GM12864 (cell line): ENCODE measurements at regions not wholly inside any gene's neighbourhood (a gene's known extent, or its start where the extent isn't known, plus 50 kb on each side); places are given as distances from the start of the nearest gene placed in this dataset.
"Not testable (repeated sequence)": the region's sequence is repeated elsewhere in the genome, so short reads cannot be mapped to it uniquely, and the experiment has no call there.

ENCODE experiments used
- DNase-seq: peaks from one replicate; pipeline ENCODE4 v3.0.0-alpha.2; 2011; ENCODE audit warnings: low read depth
- H3K4me3 ChIP-seq: 2 replicates; pipeline ENCODE4 v1.5.1; 2011; ENCODE audit warnings: mild to moderate bottlenecking, low read depth, low read length, control low read depth
- CTCF ChIP-seq: IDR thresholded peaks from 2 replicates; pipeline ENCODE4 v1.5.1; 2011; ENCODE audit warnings: low read depth, mild to moderate bottlenecking, moderate library complexity, low read length, control low read depth, inconsistent platforms; ENCODE audit errors: missing control alignments

- no peak for TF ChIP-seq CTCF
- H3K4me3 ChIP-seq, result no peak overlapping the region
- no peak for DNase-seq
Observed at GRCh38 chr1:229148041-229148671, 122.8 kb upstream of the RAB4A start.

DNA sequence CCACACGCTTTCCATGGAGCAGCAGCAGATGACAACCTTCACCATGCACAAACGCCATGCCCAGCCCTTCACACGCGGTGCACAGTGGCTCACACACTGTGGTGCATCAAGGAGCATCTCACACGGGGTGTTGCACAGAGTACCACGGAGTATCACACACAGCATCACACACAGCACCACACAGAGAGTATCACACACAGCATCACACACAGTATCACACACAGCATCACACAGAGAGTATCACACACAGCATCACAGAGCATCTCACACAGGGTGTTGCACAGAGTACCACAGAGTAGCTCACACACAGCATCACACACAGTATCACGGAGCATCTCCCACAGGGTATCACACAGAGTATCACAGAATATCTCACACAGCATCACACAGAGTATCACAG is 122.2 kb upstream of the RAB4A start:
- no peak for TF ChIP-seq CTCF
- DNase-seq, result no peak
- H3K4me3 ChIP-seq, result no peak overlapping the region

DNA sequence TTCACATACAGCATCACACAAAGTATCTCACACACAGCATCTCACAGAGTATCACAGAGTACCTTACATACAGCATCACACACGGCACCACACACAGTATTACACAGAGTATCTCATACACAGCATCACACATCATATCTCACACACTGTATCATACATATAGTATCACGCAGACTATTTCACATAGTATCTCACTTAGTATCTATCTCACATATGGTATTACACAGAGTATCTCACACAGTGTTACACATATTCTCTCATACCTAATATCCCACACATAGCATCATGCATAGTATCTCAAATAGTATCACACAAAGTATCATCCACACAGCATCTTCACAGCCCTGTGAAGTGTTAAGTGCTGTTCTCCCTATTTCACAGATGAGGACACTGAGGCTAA is 121.5 kb upstream of the RAB4A start:
- DNase-seq, result no peak
- no peak overlapping the region for H3K4me3 ChIP-seq
- TF ChIP-seq CTCF, result no peak

- DNase-seq, result no peak
- no peak for TF ChIP-seq CTCF
- H3K4me3 ChIP-seq, result no peak overlapping the region
Observed at GRCh38 chr1:229150518-229150917, 120.4 kb upstream of the RAB4A start.

DNA sequence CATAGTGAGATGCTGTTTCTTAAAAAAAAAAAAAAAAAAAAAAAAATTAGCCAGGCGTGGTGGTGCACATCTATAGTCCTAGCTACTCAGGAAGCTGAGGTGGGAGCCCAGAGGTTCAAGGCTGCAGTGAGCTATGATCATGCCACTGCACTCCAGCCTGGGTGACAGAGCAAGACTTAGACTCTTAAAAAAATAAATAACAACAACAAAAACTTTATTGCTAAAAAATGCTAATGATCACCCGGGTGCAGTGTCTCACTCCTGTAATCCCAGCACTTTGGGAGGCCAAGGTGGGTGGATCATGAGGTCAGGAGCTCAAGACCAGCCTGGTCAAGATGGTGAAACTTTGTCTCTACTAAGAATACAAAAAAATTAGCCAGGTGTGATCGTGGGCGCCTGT is 119.5 kb upstream of the RAB4A start:
- DNase-seq, result not testable (repeated sequence)

GRCh38 chr1:229152311-229152710 is 118.6 kb upstream of the RAB4A start:
- H3K4me3 ChIP-seq, result no peak overlapping the region
- TF ChIP-seq CTCF, result no peak
- DNase-seq, result no peak

More for the DNA sequence above, 119.5 kb upstream of the RAB4A start:
- H3K4me3 ChIP-seq, result not testable (repeated sequence)

DNA sequence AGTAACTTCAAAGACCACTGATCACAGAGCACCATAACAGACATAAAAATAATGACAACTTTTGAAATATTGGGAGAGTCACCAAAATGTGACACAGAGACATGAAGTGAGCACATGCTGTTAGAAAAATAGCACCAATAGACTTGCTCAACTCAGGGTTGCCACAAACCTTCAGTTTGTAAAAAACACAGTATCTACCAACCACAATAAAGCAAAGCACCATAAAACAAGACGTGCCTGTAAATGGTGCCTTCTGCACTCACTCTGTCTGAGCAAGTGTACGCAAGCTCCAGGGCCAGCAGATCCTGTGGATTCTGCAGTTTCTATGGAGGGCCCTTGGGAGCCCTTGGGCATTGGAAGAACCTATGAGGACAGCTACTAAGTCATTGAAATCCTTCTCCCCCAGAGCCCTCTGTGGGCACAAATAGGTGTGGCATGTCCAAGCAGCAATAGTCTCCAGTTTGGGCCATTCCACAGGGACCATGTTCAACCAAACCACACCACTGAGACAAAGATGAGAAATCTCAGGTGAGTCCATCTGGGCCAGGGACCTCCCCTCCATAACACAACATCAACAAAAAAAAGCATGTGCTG is 116.9 kb upstream of the RAB4A start:
- no peak overlapping the region for H3K4me3 ChIP-seq
- TF ChIP-seq CTCF, result no peak
- DNase-seq, result no peak
